ENCODE measurements at regions not wholly inside any gene's neighbourhood (a gene's known extent, or its start where the extent isn't known, plus 50 kb on each side); places are given as distances from the start of the nearest gene placed in this dataset.

- no peak for DNase-seq
These were observed 385.8 kb upstream of the TRIB2 start for GRCh38 chr2:12330916-12331315.

GRCh38 chr2:12331698-12332097 lies 385.0 kb upstream of the TRIB2 start:
- no peak for DNase-seq

- DNase-seq: no peak
These were observed 383.4 kb upstream of the TRIB2 start for GRCh38 chr2:12333293-12333692.

DNA sequence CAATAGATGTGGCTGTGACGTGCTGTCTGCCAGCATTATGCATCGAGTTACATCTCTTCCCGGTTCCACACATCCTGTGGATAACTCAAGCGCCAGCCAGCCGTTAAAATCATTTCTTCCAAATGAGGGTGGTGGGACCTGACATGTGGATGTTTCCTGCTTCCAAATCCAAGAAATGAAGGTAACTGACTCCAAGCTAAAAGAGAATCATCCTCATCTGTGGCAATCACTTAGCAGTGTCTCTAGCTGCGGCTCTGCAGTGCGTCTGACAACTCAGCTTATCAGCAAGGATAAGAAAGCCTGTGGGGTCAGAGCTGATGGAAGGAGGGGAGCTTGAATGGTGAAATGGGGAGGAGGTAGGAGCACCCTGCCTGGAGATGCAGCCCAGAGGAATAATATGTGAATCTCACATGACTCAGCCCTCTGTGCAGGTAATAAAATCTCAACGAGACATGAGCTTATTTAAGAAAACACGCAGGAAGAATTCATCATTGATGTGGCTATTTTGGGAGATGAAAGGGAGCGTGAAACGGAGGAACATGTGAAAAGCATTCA lies 382.2 kb upstream of the TRIB2 start:
- DNase-seq: no peak

- DNase-seq: no peak
These were observed 381.6 kb upstream of the TRIB2 start for GRCh38 chr2:12335131-12335530.

GRCh38 chr2:12335995-12336394 lies 380.7 kb upstream of the TRIB2 start:
- DNase-seq: no peak

DNA sequence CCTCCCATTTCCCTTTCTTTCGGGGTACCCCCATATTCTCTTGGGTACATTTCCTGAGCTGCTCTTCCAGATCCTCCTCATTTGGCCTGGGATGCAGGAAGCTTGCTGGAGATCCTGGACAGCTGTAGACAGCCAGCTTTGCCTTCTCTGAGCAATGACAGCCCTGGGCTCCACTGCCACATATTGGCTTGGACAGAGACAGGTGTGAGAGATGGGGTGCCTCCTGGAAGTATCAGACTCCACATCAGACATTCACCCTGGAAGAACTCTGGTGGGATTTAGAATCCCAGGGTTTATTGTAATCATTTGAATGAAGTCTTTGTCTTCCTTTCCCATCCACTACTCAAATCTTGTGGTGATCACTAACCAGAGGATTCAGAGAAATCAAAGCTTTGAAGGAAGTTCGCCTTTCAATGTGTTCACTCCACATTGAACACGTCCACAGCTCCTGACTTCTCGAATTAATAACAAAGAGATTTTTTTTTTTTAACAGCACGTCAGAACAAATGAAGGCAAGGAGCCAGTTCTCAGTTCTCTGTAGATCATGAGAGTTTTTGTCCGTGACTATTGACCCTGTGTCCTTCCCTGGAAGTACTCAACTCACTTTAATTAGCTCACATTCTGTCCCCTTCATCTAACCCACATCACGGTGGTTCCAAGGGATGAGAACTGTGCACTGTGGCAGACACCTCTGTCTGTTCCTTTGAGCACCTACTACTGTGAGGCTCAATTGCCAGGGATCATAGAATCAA lies 377.6 kb upstream of the TRIB2 start:
- DNase-seq: no peak

GRCh38 chr2:12340164-12340563 lies 376.6 kb upstream of the TRIB2 start:
- DNase-seq: no peak

- no peak for DNase-seq
These were observed 375.5 kb upstream of the TRIB2 start for GRCh38 chr2:12341215-12341614.

DNA sequence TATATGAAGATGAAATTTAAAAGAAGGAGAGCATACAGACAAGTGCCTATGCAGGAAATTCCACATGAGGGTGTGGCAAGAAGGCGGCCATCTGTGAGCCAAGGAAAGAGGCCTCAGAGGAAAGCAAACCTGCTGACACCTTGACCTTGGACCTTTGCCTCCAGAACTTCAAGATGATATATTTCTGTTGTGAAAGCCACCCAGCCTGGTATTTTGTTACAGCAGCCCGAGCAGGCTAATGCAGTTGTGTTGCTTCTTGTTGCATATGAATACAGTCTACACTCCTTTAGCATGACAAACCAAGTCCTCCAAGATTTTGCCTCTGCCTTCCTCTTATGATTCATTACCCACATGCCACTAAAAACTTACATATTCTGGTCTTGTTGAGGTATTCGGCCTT lies 374.8 kb upstream of the TRIB2 start:
- DNase-seq: no peak

DNA sequence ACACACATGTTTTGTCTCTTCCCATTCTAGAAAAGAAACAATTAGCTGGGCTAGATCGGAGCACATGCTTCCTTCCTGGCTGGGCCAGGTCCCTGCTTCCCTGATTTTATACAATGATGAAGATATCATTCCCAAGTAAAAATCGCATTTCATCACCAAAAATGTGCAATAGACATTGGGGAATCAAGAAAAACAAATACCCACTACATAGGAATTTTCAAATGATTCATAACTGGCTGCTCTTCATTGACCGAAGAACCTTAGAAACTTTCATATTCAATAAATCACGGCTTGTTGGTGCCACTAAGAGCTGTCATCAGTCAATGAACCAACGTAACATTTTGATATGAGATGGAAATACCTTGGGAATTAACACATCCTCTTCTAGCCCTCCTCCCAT lies 373.6 kb upstream of the TRIB2 start:
- no peak for DNase-seq

GRCh38 chr2:12347066-12347493 lies 369.7 kb upstream of the TRIB2 start:
- DNase-seq: no peak

- no peak for DNase-seq
These were observed 368.5 kb upstream of the TRIB2 start for GRCh38 chr2:12348216-12348615.

DNA sequence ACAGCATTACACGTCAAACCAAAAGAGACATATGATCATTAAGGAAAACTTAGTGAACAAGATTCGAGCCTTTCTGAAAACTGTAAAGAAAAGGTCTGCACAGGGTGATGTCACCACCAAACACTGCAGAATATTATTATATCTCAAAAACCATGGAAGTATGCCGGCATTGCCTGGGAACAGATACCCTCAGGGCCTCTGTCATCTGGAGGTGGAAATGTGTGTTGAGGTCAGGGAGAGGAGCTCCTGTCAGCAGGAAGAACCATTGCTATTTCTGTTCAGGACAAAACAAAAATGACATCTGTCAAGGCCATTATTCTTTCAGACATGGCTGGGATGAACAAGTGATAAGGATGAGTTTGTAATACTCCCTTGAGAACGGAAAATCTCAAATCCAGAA lies 365.9 kb upstream of the TRIB2 start:
- DNase-seq: no peak

GRCh38 chr2:12352889-12353288 lies 363.8 kb upstream of the TRIB2 start:
- DNase-seq: no peak

GRCh38 chr2:12361506-12361905 lies 355.2 kb upstream of the TRIB2 start:
- no peak for DNase-seq

DNA sequence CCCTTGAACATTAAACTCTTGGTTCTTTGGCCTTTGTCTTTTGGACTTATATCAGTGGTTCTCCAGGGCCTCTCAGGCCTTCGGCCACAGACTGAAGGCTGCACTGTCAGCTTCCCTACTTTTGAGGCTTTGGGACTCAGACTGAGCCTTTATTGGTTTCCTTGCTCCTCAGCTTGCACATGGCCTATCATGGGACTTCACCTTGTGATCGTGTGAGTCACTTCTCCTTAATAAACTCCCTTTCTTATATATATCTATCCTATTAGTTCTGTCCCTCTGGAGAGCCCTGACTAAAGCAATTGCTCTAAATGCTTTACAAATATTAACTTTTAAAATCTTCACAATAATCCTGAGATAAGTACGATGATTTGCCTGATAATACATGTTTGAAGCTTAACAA lies 353.6 kb upstream of the TRIB2 start:
- no peak for DNase-seq

DNA sequence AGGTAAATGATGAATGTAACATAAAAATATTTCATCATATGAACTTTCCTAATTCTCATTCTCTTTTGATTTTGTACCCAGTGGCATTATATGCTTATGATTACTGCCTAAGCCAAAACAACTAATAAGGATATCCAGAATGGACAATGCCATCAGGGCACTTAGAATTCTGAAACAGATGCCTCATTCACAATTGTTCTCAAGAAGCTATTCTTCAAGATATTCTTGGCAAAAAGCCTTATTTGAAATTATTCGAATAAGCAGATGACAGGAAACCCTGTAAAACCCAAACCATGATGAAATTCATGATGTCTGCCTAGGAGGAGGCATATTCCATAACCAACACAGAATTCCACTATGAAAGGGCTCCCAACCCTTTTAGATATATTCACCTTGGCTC lies 353.2 kb upstream of the TRIB2 start:
- DNase-seq: no peak

- DNase-seq: no peak
These were observed 347.2 kb upstream of the TRIB2 start for GRCh38 chr2:12369566-12369965.

GRCh38 chr2:12376025-12376424 lies 340.7 kb upstream of the TRIB2 start:
- DNase-seq: no peak

- no peak for DNase-seq
These were observed 337.6 kb upstream of the TRIB2 start for GRCh38 chr2:12379143-12379542.

DNA sequence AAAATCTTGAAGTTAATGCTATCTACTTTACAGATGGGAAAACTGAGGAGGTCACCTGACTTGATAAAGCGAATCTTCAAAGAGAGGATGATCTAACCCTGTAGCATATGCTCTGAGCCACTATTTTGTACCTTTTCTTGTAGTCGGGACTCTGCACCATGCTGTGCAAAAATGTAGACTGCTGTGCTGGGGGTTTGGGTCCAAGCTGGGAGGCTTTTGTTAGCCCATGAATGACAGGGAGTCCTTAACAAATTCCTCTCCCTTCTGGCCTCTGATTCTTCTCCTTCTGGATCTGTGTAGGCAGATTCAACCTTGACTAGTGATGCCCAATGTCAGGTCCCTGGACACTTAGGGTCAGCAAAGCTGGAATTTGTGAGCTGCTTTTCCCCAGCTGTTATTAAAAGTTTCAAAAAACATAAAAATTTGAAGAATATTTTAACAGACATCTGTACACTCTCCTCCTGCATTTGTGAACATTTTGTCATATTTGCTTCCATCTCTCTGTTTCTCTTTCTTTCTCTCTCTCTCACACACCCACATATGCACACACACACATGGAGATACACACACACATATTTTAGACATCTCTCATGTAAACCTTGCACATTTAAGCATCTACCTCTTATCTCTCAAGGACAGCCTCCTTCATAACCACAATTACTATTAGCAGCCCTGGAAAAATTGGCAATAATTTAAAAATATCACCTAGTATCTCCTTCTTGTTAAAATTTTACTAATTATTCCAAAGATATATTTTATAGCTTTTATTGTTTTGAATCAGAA lies 335.0 kb upstream of the TRIB2 start:
- DNase-seq: no peak

- DNase-seq: no peak
These were observed 334.4 kb upstream of the TRIB2 start for GRCh38 chr2:12382366-12382765.

Measured in effector CD8-positive, alpha-beta T cell (primary cell).